ENCODE measurements at regions not wholly inside any gene's neighbourhood (a gene's known extent, or its start where the extent isn't known, plus 50 kb on each side); places are given as distances from the start of the nearest gene placed in this dataset.

- DNase-seq (ENCODE audit: low spot score): no peak
- TF ChIP-seq, protein P1, sequence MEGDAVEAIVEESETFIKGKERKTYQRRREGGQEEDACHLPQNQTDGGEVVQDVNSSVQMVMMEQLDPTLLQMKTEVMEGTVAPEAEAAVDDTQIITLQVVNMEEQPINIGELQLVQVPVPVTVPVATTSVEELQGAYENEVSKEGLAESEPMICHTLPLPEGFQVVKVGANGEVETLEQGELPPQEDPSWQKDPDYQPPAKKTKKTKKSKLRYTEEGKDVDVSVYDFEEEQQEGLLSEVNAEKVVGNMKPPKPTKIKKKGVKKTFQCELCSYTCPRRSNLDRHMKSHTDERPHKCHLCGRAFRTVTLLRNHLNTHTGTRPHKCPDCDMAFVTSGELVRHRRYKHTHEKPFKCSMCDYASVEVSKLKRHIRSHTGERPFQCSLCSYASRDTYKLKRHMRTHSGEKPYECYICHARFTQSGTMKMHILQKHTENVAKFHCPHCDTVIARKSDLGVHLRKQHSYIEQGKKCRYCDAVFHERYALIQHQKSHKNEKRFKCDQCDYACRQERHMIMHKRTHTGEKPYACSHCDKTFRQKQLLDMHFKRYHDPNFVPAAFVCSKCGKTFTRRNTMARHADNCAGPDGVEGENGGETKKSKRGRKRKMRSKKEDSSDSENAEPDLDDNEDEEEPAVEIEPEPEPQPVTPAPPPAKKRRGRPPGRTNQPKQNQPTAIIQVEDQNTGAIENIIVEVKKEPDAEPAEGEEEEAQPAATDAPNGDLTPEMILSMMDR (IDR thresholded peaks at IDR 0.05; ENCODE audit: extremely low read depth, insufficient read depth, missing control alignments): no peak
- in situ Hi-C loops (cut with MboI; ENCODE audit: low pct_unique_long_range_greater_than_20kb, low sequenced_read_pairs, unreplicated experiment): no loop called here
Observed at GRCh38 chr18:78812067-78812466, 167.6 kb upstream of the SALL3 start.

GRCh38 chr18:78813156-78813555 lies 166.5 kb upstream of the SALL3 start:
- no peak for DNase-seq (ENCODE audit: low spot score)
- TF ChIP-seq, protein P1 (IDR thresholded peaks at IDR 0.05; ENCODE audit: extremely low read depth, insufficient read depth, missing control alignments): no peak
- in situ Hi-C loops (cut with MboI; ENCODE audit: low pct_unique_long_range_greater_than_20kb, low sequenced_read_pairs, unreplicated experiment): no loop called here

DNA sequence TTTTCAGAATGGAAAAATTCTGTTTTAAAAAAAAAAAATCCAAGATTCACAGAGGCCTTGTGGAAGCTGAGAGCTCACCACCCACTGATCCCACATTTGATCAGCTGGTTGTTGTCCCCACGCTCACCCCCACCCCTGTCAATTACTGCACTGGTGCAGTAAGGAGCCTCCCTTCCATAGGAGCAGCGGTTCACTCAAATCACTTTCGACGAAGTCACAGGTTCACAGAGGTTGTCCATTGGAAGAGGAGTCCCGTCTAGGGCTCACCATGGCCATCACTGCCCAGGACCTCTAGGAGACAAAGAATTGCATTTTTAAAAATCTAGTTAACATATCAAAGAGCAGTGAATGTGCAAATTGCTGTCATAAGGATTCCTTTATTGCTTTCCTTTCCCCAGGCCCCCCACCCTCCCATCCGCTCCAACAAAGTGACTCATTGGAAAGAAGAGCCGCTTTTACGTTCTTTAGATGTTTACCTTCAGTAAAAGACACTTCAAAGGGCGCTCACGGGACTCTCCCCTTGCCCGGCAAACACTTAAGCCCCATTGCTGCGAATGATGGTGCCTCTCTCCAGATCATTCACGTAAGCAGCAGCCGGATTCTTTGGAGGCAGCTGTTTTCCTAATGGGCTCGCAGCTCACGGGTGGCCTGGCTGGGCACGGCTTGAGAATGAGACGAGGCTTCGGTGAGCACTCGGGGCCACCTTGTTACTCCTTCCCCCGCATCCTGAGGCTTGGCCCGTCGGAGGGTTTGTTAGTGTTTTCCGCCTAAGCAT lies 165.5 kb upstream of the SALL3 start:
- no peak for DNase-seq (ENCODE audit: low spot score)
- in situ Hi-C loops (cut with MboI; ENCODE audit: low pct_unique_long_range_greater_than_20kb, low sequenced_read_pairs, unreplicated experiment): no loop called here
- TF ChIP-seq, protein P1 (IDR thresholded peaks at IDR 0.05; ENCODE audit: extremely low read depth, insufficient read depth, missing control alignments): no peak

GRCh38 chr18:78814766-78815165 lies 164.9 kb upstream of the SALL3 start:
- TF ChIP-seq, protein P1 (IDR thresholded peaks at IDR 0.05; ENCODE audit: extremely low read depth, insufficient read depth, missing control alignments): no peak
- DNase-seq (ENCODE audit: low spot score): no peak
- in situ Hi-C loops (cut with MboI; ENCODE audit: low pct_unique_long_range_greater_than_20kb, low sequenced_read_pairs, unreplicated experiment): no loop called here

DNA sequence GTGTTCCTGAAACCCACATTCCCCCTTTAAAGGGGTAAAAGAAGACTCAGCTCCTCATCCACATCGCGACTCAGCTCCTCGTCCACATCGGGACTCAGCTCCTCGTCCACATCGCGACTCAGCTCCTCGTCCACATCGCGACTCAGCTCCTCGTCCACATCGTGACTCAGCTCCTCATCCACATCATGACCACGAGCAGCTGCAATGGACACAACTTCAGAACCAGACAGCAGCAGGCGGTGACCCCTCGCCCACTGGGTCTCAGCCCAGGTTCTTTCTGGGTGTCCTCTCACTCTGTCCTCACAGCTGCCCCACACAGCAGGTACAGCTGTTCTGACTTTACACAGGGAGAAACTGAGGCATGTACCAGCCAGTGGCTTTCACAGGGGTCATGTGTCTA lies 163.5 kb upstream of the SALL3 start:
- DNase-seq (ENCODE audit: low spot score): no peak
- in situ Hi-C loops (cut with MboI; ENCODE audit: low pct_unique_long_range_greater_than_20kb, low sequenced_read_pairs, unreplicated experiment): no loop called here
- TF ChIP-seq, protein P1 (IDR thresholded peaks at IDR 0.05; ENCODE audit: extremely low read depth, insufficient read depth, missing control alignments): no peak

DNA sequence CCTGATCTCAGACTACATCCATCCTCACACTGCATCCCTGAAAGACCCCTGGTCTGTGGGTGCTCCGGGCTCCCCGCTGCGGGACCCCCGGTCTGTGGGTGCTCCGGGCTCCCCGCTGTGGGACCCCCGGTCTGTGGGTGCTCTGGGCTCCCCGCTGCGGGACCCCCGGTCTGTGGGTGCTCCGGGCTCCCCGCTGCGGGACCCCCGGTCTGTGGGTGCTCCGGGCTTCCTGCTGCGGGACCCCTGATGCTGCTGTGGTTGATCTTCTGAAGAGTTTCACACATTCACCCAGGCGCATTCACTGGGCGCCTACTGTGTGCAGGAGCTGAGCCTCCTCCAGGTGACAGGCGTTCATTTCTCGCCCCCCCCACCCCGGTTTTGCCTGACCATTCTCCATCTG lies 162.7 kb upstream of the SALL3 start:
- TF ChIP-seq, protein P1 (IDR thresholded peaks at IDR 0.05; ENCODE audit: extremely low read depth, insufficient read depth, missing control alignments): no peak
- DNase-seq (ENCODE audit: low spot score): no peak
- in situ Hi-C loops (cut with MboI; ENCODE audit: low pct_unique_long_range_greater_than_20kb, low sequenced_read_pairs, unreplicated experiment): no loop called here
